Limb (tissue), 2 donors: ENCODE measurements at regions not wholly inside any gene's neighbourhood (a gene's known extent, or its start where the extent isn't known, plus 50 kb on each side); places are given as distances from the start of the nearest gene placed in this dataset.
"Not testable (repeated sequence)": the region's sequence is repeated elsewhere in the genome, so short reads cannot be mapped to it uniquely, and the experiment has no call there.

Experiments
- DNase-seq, 2 donors: peaks; one replicate each; pipeline ENCODE4 v3.0.0-alpha.2; 2016; ENCODE audit errors: extremely low spot score in 2 of 2

DNA sequence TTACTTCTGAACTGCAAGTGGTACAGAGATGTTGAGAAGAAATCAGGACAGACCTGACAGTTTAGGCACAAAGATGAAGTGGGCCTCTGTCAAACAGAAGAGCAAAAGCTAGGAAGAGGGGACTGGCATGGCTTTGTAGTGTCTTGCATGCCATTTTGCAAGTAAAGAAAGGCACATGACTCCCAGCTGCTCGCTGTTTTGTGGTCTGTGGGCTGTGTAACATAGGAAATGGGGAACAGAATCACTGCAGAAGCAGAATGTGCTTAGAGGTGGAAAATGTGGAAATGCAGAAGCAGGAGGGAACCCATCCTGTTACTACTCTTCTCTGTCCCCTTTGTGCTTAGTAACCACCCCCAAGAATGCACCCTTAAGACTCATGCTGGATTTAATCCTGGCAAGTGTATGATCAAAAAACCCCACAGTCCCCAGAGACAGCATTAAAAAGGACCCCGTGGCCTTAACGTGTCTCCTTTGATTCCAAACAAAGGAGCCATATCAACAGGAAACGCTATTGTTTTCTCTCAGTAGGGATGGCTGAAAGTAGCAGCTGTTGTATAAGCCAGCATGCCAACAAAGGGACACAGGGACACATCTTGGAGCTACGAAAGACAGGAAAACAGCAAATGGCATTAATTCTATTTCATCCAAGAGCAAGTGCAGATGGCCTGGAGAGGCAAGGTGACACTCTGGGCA, 177.6 kb upstream of the GLRA2 start:
- DNase-seq, result no peak

DNA sequence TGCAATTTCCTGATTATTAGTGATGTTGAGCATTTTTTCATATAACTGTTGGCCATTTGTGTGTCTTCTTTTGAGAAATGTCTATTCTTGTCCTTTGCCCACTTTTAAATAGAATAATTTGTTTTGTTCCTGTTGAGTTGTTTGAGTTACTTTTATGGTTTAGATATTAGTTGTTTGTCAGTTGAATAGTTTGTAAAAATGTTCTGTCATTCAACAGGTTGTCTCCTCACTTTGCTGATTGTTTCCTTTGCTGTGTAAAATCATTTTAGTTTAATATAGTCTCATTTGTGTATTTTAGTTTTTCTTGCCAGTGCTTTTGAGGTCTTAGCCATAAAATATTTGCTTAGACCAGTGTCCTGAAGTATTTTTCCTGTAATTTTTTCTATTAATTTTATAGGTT, 181.8 kb upstream of the GLRA2 start:
- DNase-seq, result no peak

- no peak for DNase-seq
These were observed 185.0 kb upstream of the GLRA2 start for GRCh38 chrX:14344172-14344940.

DNA sequence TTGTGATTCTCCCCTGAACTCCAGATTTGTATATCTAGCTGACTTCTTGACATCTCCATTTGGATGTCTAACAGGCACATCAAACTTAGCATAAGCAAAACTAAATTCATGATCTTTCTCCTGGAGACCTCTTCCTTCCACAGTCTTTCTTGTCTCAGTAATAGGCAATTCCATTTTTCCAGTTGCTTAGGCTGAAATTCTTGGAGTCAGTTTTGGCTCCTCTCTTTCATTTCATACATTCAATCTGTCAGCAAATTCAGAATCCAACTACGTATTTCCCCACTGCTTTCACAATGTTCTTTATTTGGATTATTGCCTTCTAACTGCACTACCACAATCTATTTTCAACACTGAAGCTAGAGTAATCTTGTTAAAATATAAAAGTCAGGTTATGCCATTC, 219.9 kb upstream of the GLRA2 start:
- DNase-seq, result no peak

DNA sequence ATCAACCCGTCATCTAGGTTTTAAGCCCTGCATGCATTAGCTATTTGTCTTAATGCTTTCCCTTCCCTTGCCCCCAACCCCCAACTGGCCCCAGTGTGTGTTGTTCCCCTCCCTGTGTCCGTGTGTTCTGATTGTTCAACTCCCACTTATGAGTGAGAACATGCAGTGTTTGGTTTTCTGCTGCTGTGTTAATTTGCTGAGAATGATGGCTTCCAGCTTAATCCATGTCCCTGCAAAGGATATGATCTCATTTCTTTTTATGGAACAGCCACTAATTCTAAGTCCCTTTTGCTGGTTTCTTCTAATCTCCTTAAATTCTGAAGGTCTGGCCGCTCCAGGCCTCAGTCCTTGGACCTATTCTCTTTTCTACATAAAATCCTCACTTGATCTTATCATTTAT, 220.4 kb upstream of the GLRA2 start:
- not testable (repeated sequence) for DNase-seq

- DNase-seq, result no peak
These were observed 225.4 kb upstream of the GLRA2 start for GRCh38 chrX:14303891-14304290.

GRCh38 chrX:14302561-14302960, 226.8 kb upstream of the GLRA2 start:
- not testable (repeated sequence) for DNase-seq

DNA sequence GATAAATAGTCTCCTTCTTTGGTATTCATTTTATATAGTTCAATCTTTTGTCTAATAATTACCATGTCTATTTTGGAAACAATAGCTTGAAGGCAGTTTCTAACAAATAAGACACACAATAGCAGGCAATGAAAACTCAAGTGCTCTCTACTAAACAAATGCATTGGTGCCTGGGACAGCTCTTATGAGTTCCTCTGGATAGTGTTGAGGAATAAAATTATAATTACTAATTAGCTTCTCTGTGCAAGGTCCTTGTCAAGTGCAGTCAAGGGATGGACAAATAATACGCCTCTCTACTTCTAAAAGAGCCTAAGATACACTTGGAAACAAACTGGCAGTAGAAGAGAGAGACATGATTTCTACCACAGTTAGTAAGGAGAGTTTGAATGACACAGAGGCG, 229.0 kb upstream of the GLRA2 start:
- no peak for DNase-seq

- DNase-seq, result no peak
These were observed 233.9 kb upstream of the GLRA2 start for GRCh38 chrX:14295426-14295825.

DNA sequence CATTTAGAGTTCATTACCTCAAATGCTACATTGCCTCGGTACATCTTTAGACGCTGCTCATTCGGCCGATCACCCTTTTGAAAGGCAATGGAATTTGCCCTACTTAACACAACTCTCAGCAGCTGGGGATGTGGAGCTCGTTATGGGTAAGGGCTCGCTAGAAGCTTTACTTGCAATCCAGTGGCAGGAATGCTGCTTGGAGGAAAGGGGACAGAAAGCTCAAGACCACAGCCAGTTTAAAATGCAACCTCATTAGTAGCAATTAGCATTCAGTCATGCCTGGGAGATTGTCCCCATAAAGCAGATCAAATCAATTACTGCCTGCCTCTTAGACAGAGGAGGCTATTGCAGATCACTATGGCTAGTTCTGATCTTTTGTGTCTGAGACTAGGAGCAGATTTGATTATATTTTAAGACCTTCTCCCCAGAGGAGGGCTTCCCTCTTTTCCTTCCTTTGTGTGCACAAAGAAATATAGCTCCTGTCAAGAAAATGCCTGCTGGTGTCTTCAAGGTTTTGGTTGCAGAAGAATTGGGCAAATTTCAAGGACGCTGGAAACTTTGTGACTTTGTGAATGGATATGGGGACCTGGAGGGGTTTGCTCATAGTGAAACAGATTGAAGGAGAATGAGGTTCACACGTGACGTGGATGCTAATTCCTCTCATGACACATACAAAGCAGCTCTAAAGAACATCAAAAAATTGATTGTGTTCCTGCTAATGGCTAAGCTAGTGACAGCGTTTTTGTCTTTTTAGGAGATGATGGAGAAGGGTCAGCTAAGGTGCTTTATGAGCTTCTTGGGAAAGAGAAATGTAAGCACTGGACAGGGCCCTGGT, 237.5 kb upstream of the GLRA2 start:
- no peak for DNase-seq

- no peak for DNase-seq
These were observed 239.0 kb upstream of the GLRA2 start for GRCh38 chrX:14290335-14290734.

DNA sequence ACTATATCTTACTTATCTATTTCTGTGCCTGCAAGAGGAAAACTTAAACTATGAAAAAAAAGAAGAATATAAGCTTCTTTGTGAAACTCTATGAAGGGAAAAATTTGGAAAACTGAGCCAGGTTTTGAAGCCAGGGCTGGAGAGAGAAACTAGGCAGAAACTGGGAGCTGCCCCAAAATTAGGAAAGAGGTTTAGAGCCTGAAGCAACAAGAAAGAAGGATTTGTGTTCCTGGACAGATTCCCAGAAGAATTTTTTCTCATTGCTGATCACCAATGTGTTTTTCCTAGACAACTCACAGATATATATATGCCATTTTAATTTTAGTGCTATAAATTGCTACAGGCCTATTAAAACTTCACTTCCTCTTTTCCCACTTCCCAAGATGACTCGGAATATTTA, 245.0 kb upstream of the GEMIN8 start:
- DNase-seq, result peak in 1 of 2 donors; percentile 25

DNA sequence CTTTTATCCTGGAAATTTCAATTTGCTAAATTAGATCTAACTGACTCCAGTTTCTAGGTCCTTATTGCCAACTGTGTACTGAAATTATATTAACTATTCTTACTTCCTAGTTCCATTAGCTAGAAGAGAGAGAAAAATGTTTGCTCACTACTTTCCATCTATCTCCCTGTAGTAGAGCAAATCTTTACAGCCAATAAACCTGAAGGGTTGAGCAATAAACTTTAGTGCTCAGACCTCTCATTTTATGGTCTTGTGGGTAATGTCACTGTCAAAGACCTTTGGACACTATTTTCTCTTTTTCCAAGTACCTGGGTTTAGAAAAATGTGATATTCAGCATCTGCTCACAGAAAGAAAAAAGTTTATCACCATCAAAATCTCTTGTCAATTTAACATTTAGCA, 237.5 kb upstream of the GEMIN8 start:
- DNase-seq, result no peak

DNA sequence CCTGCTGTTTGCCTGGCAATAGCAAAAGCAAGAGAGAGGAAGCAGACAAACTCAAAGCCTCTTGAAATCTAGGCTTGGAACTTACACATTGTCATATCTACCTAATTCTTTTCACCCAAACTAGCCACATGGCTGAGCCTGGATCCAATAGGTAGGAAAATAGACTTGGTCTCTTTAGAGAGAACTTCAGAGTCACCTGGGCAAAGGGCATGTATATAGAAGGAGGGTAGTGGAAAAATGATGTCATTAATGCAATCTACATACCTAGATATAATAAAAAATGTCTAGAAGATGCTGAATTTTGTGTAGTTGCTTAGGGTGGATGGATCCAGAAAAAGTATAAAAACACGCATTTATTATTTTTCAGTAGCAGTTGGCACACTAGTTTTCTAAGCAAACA, 237.0 kb upstream of the GEMIN8 start:
- no peak for DNase-seq

GRCh38 chrX:14243823-14244222, 214.1 kb upstream of the GEMIN8 start:
- DNase-seq, result no peak

DNA sequence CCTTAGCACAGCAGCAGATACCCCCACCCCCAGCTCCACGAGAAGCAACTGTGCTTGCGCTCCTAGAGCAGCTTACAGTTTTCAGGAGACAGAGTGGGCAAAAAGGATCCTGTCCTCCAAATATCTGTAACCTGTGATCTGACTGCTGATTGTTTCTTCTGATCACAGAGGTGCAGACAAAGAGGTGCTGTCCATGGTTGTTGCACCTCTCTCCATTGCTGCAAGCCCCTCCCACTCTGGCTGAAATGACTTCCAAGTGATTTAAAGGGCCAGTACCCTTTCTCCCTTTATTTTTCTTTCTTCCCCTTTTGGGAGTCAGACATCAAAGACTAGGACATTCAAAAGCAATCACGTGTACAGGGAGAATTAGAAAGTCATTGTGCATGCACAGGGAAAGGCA, 205.3 kb upstream of the GEMIN8 start:
- no peak for DNase-seq

- DNase-seq, result no peak
These were observed 203.0 kb upstream of the GEMIN8 start for GRCh38 chrX:14232688-14233087.

DNA sequence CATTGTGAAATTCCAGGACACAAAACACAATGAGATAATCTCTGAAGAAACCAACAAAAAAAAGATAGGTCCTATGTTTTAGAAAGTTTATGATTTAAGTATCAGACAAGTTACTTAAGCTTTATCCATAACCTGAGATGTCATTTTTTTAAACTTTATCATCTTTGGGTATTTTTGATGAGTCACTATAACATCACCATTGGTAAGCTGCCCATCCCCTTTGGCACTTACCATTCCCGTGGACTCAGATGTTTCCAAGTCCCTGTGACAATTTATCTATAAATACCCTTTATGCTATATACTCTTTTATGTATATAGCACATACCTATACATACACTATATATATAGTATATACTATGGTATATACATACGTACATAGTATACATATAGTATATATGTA, 198.9 kb upstream of the GEMIN8 start:
- DNase-seq, result no peak

GRCh38 chrX:14220386-14220944, 190.8 kb upstream of the GEMIN8 start:
- no peak for DNase-seq

DNA sequence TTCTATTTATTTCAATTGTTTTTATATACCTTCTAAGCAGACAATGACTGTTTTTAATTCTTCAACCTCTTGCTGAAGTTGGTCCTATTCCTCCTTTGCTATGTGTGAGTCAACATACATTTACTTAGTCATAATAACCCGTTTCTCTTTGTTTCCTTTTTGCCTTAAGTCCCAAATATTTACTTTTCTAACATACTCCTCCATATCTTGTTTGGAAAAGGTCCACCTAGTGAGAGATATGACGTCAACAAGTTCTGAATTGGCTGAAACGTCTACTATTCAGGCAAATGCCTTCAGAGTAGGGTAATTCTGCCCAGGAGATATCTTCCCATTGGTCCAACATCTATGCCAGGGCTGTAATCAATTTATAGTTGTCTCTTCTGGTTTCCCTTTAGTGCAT, 179.3 kb upstream of the GEMIN8 start:
- DNase-seq, result no peak

- DNase-seq, result no peak
These were observed 165.0 kb upstream of the GEMIN8 start for GRCh38 chrX:14194711-14195110.

DNA sequence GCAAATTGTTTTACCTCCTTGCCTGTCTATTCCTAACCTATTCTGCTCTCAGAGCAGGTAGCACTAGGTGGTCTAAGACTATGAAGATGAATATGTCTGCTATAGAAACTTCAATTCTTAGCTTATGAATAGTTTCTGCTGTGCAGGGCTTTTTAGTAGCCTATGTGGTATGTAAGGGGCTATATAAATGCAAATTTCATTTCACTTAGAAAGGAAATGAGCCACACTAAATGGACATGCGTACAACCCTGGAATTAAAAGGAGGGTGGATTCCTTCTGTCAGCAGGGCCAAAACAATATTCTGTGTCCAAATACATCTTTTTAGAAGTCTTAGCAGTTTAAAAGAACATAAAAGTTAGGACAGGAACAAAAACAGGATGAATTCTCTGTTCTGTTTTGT, 163.9 kb upstream of the GEMIN8 start:
- no peak for DNase-seq
